ENCODE measurements at regions not wholly inside any gene's neighbourhood (a gene's known extent, or its start where the extent isn't known, plus 50 kb on each side); places are given as distances from the start of the nearest gene placed in this dataset.
"Not testable (repeated sequence)": the region's sequence is repeated elsewhere in the genome, so short reads cannot be mapped to it uniquely, and the experiment has no call there.

GRCh38 chr14:39607978-39608377 is 175.7 kb upstream of the FBXO33 start:
- Histone ChIP-seq H3K4me1 (no peaks in the 10 kb centered on the region), H3K27ac (no peak overlapping the region), H3K9me3 (peaks cover 0 to 19% (median 3%) of the 10 kb centered on the region in 4 donors), H3K27me3 (no peaks in the 10 kb centered on the region), H3K36me3 (no peaks in the 10 kb centered on the region), H3K4me3 (no peak overlapping the region)
- WGBS, 5 donors = 89 to 95% (median 91%) methylated on average over 1 of the region's 1 CpG
- DNase-seq = no peak
- intact Hi-C loops (cut with DNase I; ENCODE audit: low total_unique reads) = no loop called here
- TF ChIP-seq POLR2AphosphoS5 (IDR thresholded peaks at IDR 0.05) (no peak), EP300 (IDR thresholded peaks at IDR 0.05) (no peak), POLR2A (IDR thresholded peaks at IDR 0.05) (no peak)
- TF ChIP-seq, protein P1, sequence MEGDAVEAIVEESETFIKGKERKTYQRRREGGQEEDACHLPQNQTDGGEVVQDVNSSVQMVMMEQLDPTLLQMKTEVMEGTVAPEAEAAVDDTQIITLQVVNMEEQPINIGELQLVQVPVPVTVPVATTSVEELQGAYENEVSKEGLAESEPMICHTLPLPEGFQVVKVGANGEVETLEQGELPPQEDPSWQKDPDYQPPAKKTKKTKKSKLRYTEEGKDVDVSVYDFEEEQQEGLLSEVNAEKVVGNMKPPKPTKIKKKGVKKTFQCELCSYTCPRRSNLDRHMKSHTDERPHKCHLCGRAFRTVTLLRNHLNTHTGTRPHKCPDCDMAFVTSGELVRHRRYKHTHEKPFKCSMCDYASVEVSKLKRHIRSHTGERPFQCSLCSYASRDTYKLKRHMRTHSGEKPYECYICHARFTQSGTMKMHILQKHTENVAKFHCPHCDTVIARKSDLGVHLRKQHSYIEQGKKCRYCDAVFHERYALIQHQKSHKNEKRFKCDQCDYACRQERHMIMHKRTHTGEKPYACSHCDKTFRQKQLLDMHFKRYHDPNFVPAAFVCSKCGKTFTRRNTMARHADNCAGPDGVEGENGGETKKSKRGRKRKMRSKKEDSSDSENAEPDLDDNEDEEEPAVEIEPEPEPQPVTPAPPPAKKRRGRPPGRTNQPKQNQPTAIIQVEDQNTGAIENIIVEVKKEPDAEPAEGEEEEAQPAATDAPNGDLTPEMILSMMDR (IDR thresholded peaks at IDR 0.05) = no peak

- H3K4me3 ChIP-seq = no peak overlapping the region
- 73 to 82% (median 78%) methylated on average over 1 of the region's 1 CpG for WGBS, 5 donors
- no peaks in the 10 kb centered on the region for H3K4me1 ChIP-seq
Measured at GRCh38 chr14:39603942-39604341, 171.7 kb upstream of the FBXO33 start.

GRCh38 chr14:39593377-39593776 is 161.1 kb upstream of the FBXO33 start:
- WGBS, 5 donors = 88 to 96% (median 96%) methylated on average over 2 of the region's 2 CpGs

More at GRCh38 chr14:39603942-39604341, 171.7 kb upstream of the FBXO33 start:
- intact Hi-C loops (cut with DNase I; ENCODE audit: low total_unique reads) = no loop called here
- Histone ChIP-seq H3K27me3 (no peaks in the 10 kb centered on the region), H3K36me3 (no peaks in the 10 kb centered on the region), H3K9me3 (peaks cover 0 to 28% (median 4%) of the 10 kb centered on the region in 4 donors), H3K27ac (no peak overlapping the region)
- TF ChIP-seq POLR2A (IDR thresholded peaks at IDR 0.05) (no peak), POLR2AphosphoS5 (IDR thresholded peaks at IDR 0.05) (no peak), EP300 (IDR thresholded peaks at IDR 0.05) (no peak)
- TF ChIP-seq, protein P1 (IDR thresholded peaks at IDR 0.05) = no peak
- peak in 1 of 2 donors; percentile 17 for DNase-seq

DNA sequence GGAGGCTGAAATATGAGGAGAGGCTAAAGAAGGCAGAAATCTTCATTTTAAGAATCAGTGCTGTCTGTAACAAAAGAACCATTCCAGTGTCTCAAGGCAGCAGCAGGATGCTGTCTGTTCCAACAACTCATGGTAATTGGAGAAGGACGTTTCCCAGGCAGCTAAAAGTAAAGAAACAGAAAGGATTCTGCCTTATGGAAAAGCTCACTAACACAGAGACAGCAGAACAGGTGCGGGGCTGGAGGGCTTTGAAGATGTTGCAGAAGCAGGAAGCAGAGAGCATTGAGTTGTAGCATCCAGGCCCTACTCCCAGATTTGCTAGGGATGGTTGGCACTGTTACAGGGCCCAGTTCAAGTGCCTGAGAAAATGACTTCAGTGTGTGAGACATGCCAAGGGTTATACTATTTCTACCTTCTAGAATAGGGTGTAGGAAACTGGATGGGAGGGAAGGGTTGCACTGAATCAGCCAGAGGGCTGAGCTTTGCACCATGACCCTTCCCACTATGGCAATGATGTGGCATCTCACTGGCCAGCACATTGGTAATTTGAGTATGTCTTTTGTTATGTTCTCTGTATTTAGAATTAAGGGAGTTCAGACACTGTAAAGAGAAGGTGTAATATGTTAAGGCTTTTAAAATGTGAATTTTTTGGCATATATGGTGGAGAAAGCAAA is 160.0 kb upstream of the FBXO33 start:
- intact Hi-C loops (cut with DNase I; ENCODE audit: low total_unique reads) = no loop called here
- Histone ChIP-seq H3K36me3 (no peaks in the 10 kb centered on the region), H3K4me3 (no peak overlapping the region), H3K27me3 (no peaks in the 10 kb centered on the region), H3K27ac (no peak overlapping the region), H3K9me3 (peaks cover 0 to 35% (median 12%) of the 10 kb centered on the region in 4 donors), H3K4me1 (no peaks in the 10 kb centered on the region)
- WGBS, 5 donors = 46 to 59% (median 53%) methylated on average over 2 of the region's 2 CpGs
- peak in 1 of 2 donors; percentile 9 for DNase-seq
- no peak for TF ChIP-seq EP300 (IDR thresholded peaks at IDR 0.05)
- TF ChIP-seq, protein P1 (IDR thresholded peaks at IDR 0.05) = no peak
- TF ChIP-seq POLR2AphosphoS5 (IDR thresholded peaks at IDR 0.05) = no peak
- no peak for TF ChIP-seq POLR2A (IDR thresholded peaks at IDR 0.05)

More at GRCh38 chr14:39593377-39593776, 161.1 kb upstream of the FBXO33 start:
- TF ChIP-seq POLR2AphosphoS5 (IDR thresholded peaks at IDR 0.05) = no peak
- no peak for TF ChIP-seq EP300 (IDR thresholded peaks at IDR 0.05)
- TF ChIP-seq, protein P1 (IDR thresholded peaks at IDR 0.05) = no peak
- TF ChIP-seq POLR2A (IDR thresholded peaks at IDR 0.05) = no peak
- Histone ChIP-seq H3K27me3 (no peaks in the 10 kb centered on the region), H3K9me3 (peaks cover 0 to 41% (median 14%) of the 10 kb centered on the region in 4 donors), H3K27ac (no peak overlapping the region), H3K36me3 (no peaks in the 10 kb centered on the region), H3K4me1 (no peaks in the 10 kb centered on the region), H3K4me3 (no peak overlapping the region)
- intact Hi-C loops (cut with DNase I; ENCODE audit: low total_unique reads) = no loop called here
- no peak for DNase-seq

DNA sequence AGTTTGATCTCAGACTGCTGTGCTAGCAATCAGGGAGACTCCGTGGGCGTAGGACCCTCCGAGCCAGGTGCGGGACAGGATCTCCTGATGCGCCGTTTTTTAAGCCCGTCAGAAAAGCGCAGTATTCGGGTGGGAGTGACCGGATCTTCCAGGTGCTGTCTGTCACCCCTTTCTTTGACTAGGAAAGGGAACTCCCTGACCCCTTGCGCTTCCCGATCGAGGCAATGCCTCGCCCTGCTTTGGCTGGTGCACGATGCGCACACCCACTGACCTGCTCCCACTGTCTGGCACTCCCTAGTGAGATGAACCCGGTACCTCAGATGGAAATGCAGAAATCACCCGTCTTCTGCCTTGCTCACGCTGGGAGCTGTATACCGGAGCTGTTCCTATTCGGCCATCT is 157.6 kb upstream of the FBXO33 start:
- H3K4me3 ChIP-seq; H3K27me3 ChIP-seq; H3K36me3 ChIP-seq; intact Hi-C loops (cut with DNase I; ENCODE audit: low total_unique reads); DNase-seq; H3K4me1 ChIP-seq; H3K27ac ChIP-seq: not testable (repeated sequence)
- peaks cover 0 to 26% (median 6%) of the 10 kb centered on the region in 4 donors for H3K9me3 ChIP-seq
- WGBS, 5 donors = 91 to 96% (median 94%) methylated on average over 19 to 21 of the region's 21 CpGs

Data from stomach (tissue), 8 donors.